Keratinocyte (primary cell): ENCODE measurements at regions not wholly inside any gene's neighbourhood (a gene's known extent, or its start where the extent isn't known, plus 50 kb on each side); places are given as distances from the start of the nearest gene placed in this dataset.

Experiments
- EZH2 ChIP-seq: IDR thresholded peaks from one replicate; pipeline ENCODE4 v1.6.1; 2012; ENCODE audit warnings: inconsistent platforms, mild to moderate bottlenecking, low read length, moderate library complexity
- TF ChIP-seq, protein P1 (sequence below), 3 experiments: IDR thresholded peaks in 1 of 3; conservative IDR thresholded peaks in 1 of 3; optimal IDR thresholded peaks in 1 of 3; 2 replicates in 2 of 3; 3 replicates in 1 of 3; pipeline versions ENCODE3 to v1.5.1; 2011; ENCODE audit warnings: low read length in 3 of 3, mild to moderate bottlenecking in 3 of 3, moderate library complexity in 2 of 3, control low read depth in 1 of 3, inconsistent platforms in 1 of 3; ENCODE audit not compliant: insufficient read depth in 2 of 3; ENCODE audit errors: extremely low read depth in 1 of 3

DNA sequence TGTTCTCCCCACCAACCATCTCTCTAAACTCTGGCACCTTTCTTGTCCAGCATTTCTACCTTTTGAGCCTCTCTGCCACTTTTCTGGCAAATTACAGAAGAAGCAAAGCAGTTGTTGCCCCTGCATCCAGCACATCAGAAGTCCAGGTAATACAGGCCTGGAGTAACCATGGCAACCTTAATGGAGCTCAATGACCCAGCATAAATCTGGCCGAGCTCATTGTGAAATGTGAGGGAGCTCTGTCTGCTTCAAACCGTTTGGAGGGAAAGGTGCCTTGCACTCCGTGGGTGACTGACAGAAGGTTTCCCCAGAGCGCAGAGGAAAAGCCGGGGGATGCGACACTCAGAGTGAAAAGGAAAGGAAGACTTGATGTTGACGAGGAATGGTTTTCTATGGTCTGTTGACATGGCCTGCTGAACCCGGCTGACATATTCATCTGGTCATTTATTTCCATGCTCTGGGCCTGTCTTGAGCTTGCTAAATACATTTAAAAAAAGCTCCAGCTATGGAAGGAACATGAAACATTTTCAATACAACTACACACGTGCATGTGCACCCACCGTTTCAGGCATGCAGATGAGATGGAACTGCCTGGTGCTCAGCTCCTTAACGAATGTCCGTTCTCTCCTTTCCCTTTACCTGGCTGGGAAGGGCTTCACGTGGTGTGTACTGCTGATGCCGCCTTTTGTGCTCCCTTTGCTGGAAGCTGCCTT is 74.9 kb downstream of the ADRA2A start:
- TF ChIP-seq, protein P1, sequence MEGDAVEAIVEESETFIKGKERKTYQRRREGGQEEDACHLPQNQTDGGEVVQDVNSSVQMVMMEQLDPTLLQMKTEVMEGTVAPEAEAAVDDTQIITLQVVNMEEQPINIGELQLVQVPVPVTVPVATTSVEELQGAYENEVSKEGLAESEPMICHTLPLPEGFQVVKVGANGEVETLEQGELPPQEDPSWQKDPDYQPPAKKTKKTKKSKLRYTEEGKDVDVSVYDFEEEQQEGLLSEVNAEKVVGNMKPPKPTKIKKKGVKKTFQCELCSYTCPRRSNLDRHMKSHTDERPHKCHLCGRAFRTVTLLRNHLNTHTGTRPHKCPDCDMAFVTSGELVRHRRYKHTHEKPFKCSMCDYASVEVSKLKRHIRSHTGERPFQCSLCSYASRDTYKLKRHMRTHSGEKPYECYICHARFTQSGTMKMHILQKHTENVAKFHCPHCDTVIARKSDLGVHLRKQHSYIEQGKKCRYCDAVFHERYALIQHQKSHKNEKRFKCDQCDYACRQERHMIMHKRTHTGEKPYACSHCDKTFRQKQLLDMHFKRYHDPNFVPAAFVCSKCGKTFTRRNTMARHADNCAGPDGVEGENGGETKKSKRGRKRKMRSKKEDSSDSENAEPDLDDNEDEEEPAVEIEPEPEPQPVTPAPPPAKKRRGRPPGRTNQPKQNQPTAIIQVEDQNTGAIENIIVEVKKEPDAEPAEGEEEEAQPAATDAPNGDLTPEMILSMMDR (optimal IDR thresholded peaks at IDR 0.05 in 1 of 3, IDR thresholded peaks at IDR 0.05 in 1 of 3, conservative IDR thresholded peaks at IDR 0.05 in 1 of 3; ENCODE audit: extremely low read depth in 1 of 3, insufficient read depth in 2 of 3, low read length in 3 of 3): no peak
- TF ChIP-seq EZH2: no peak
